ENCODE measurements at regions not wholly inside any gene's neighbourhood (a gene's known extent, or its start where the extent isn't known, plus 50 kb on each side); places are given as distances from the start of the nearest gene placed in this dataset.

DNA sequence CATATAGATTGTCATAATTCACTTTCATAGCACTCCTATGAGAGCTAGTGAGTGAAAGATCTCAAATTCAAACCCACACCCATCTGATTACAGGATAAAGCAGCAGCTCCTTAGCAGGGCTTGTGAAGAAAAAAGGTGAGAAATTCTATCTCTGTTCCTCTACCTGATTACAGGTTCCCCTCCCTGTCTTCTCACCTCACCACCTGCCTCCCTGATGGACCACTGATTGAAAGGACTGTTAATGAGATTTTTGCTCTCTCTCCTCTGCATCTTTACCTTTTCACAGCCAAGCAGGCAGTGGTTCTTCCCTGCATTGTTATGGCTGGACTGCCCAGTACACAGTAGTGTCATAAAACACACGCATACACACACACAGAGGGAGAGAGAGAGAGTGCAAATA is 228.5 kb downstream of the MTERF1 start:
- TF ChIP-seq POLR2A (IDR thresholded peaks at IDR 0.05; ENCODE audit: low read depth, low read length) (no peak), POLR2AphosphoS5 (IDR thresholded peaks at IDR 0.05; ENCODE audit: low read depth, low read length) (no peak)

Measured in GM12892 (cell line).